ENCODE measurements at regions not wholly inside any gene's neighbourhood (a gene's known extent, or its start where the extent isn't known, plus 50 kb on each side); places are given as distances from the start of the nearest gene placed in this dataset.

GRCh38 chr2:18479947-18480369 is 80.5 kb downstream of the RDH14 start:
- in situ Hi-C loops (cut with MboI; ENCODE audit: low sequenced_read_pairs) (no loop called here), intact Hi-C loops (cut with micrococcal nuclease) (no loop called here), dilution Hi-C loops (cut with HindIII; ENCODE audit: low sequenced_read_pairs, unreplicated experiment) (no loop called here)
- Histone ChIP-seq H2BK20ac (ENCODE audit: low read depth, low read length) (no peak overlapping the region), H2BK5ac (ENCODE audit: low read depth, low read length, poor library complexity, severe bottlenecking) (no peak overlapping the region), H3K14ac (replicated peaks; ENCODE audit: low read depth, low read length) (no peak overlapping the region; the same call in 1 of the 2 replicates), H2BK120ac (ENCODE audit: low read depth, low read length) (no peak overlapping the region), H3K4me3 (ENCODE audit: insufficient read depth, low read depth, low read length) (no peak overlapping the region), H2AFZ (replicated peaks; ENCODE audit: low read length, poor library complexity) (no peak overlapping the region), H2AK9ac (replicated peaks; ENCODE audit: low read depth, low read length, poor library complexity) (no peak overlapping the region), H3K9ac (ENCODE audit: low read depth, low read length) (no peak overlapping the region), H3K18ac (ENCODE audit: low read depth, low read length) (no peak overlapping the region), H3K36me3 (ENCODE audit: control insufficient read depth, insufficient read depth, low read length) (no peaks in the 10 kb centered on the region), H3K27ac (ENCODE audit: insufficient read depth, low read length) (no peak overlapping the region), H4K5ac (ENCODE audit: low read depth, low read length) (no peak overlapping the region), H2BK15ac (ENCODE audit: low read depth, low read length) (no peak overlapping the region), H4K91ac (ENCODE audit: insufficient read depth, low read depth, low read length) (no peak overlapping the region), H4K8ac (ENCODE audit: low read depth in 2 of 2, low read length in 2 of 2) (no peak overlapping the region), H2AK5ac (ENCODE audit: low read depth, low read length) (no peak overlapping the region), H3K56ac (ENCODE audit: extremely low read depth, insufficient read depth, low read length) (no peak overlapping the region), H3K4me1 (ENCODE audit: control insufficient read depth, insufficient read depth, low read length) (peaks cover under 1% of the 10 kb centered on the region; the same call in 1 of the 2 replicates), H3K4me2 (ENCODE audit: low read depth, low read length) (no peak overlapping the region), H4K20me1 (ENCODE audit: insufficient read depth, low read length) (no peaks in the 10 kb centered on the region), H3K23ac (ENCODE audit: low read depth, low read length) (no peak overlapping the region), H3K9me1 (ENCODE audit: insufficient read depth, low read length) (no peaks in the 10 kb centered on the region), H3K4ac (ENCODE audit: low read depth, low read length) (no peak overlapping the region), H3K79me1 (ENCODE audit: low read depth in 1 of 2, low read length in 2 of 2) (no peaks in the 10 kb centered on the region), H3K9me3 (ENCODE audit: control insufficient read depth, insufficient read depth, low read length) (no peaks in the 10 kb centered on the region), H3K27me3 (ENCODE audit: control insufficient read depth, insufficient read depth, low read length) (no peaks in the 10 kb centered on the region)
- WGBS, 2 experiments (ENCODE audit: extremely low coverage in 2 of 2, insufficient read length in 1 of 2), result no CpG with 5 or more reads among the region's 3 CpGs
- no TSS peak for BruUV-seq (replicated peaks)
- ATAC-seq (ENCODE audit: low read depth), result no peak
- CTCF ChIA-PET, result no interaction called here
- DNase-seq, result no peak
- POLR2A ChIA-PET (ENCODE audit: unreplicated experiment), result no interaction called here
- TF ChIP-seq CEBPB (IDR thresholded peaks at IDR 0.05; ENCODE audit: low read depth, low read length) (no peak), RFX5 (IDR thresholded peaks at IDR 0.05; ENCODE audit: low read depth, low read length) (no peak), ELK1 (IDR thresholded peaks at IDR 0.05; ENCODE audit: borderline replicate concordance, low read depth, low read length) (no peak), FOS (IDR thresholded peaks at IDR 0.05; ENCODE audit: low read depth, low read length) (no peak), MAZ (IDR thresholded peaks at IDR 0.05; ENCODE audit: borderline replicate concordance, low read depth, low read length) (no peak), MAFK (IDR thresholded peaks at IDR 0.05; ENCODE audit: low read depth, low read length) (no peak), USF2 (IDR thresholded peaks at IDR 0.05; ENCODE audit: low read depth, low read length) (no peak), RCOR1 (IDR thresholded peaks at IDR 0.05; ENCODE audit: insufficient replicate concordance, low read length) (no peak), SMC3 (IDR thresholded peaks at IDR 0.05; ENCODE audit: low read depth, low read length) (no peak), RAD21 (IDR thresholded peaks at IDR 0.05; ENCODE audit: low read length) (no peak), MXI1 (IDR thresholded peaks at IDR 0.05; ENCODE audit: borderline replicate concordance, low read depth, low read length) (no peak), POLR2A (IDR thresholded peaks at IDR 0.05; ENCODE audit: low read depth, low read length) (no peak), BHLHE40 (IDR thresholded peaks at IDR 0.05; ENCODE audit: low read depth, low read length) (no peak)

Measured in IMR-90 (cell line).